Panc1 (cell line): ENCODE measurements at regions not wholly inside any gene's neighbourhood (a gene's known extent, or its start where the extent isn't known, plus 50 kb on each side); places are given as distances from the start of the nearest gene placed in this dataset.

ENCODE experiments used
- ATAC-seq: fragments of 200-7000 bp; cut with Tn5 transposase; 2 replicates; pipeline ENCODE4 v1.9.1; 2020; ENCODE audit warnings: mild to moderate bottlenecking, moderate library complexity
- BruUV-seq: library from RNA; stranded (reverse); fragments of 400-500 nt; replicated peaks from 2 replicates; lab custom pipeline; 2021; lab: Mats Ljungman, UMichigan
- CTCF ChIA-PET: fragments of 300-600 bp; sonication (Branson Sonifier 250); formaldehyde crosslinking; loops from one replicate; lab custom pipeline; 2022; ENCODE audit warnings: antibody characterized with exemption; lab: Charles Lee
- POLR2A ChIA-PET: fragments of 300-600 bp; sonication (Branson Sonifier 250); formaldehyde crosslinking; loops from one replicate; lab custom pipeline; 2022; ENCODE audit warnings: antibody characterized with exemption; lab: Charles Lee
- DNase-seq: peaks from one replicate; pipeline ENCODE4 v3.0.0-alpha.2; 2010; ENCODE audit warnings: low read depth, low spot score
- H3K27ac ChIP-seq: 2 replicates; pipeline ENCODE4 v1.5.1; 2011; ENCODE audit warnings: mild to moderate bottlenecking, low read length, inconsistent platforms
- H3K27me3 ChIP-seq: fragments of 200-500 bp; sonication (Bioruptor generic); 2 replicates; pipeline ENCODE4 v1.6.0; 2014; ENCODE audit warnings: low read length, inconsistent platforms; ENCODE audit not compliant: control insufficient read depth, insufficient read depth
- H3K36me3 ChIP-seq: fragments of 200-500 bp; sonication (Bioruptor generic); 2 replicates; pipeline ENCODE4 v1.5.1; 2014; ENCODE audit warnings: inconsistent platforms, mild to moderate bottlenecking, low read length, moderate library complexity; ENCODE audit not compliant: control insufficient read depth, insufficient read depth
- H3K4me1 ChIP-seq: 2 replicates; pipeline ENCODE4 v1.5.1; 2011; ENCODE audit warnings: inconsistent platforms, mild to moderate bottlenecking, low read length, moderate library complexity; ENCODE audit not compliant: control insufficient read depth, insufficient read depth
- H3K4me3 ChIP-seq, 2 experiments: 2 replicates each; pipeline ENCODE4 v1.5.1; 2011 to 2012; ENCODE audit warnings: low read depth in 2 of 2, low read length in 2 of 2, mild to moderate bottlenecking in 2 of 2, inconsistent platforms in 1 of 2, moderate library complexity in 1 of 2
- H3K9me3 ChIP-seq: fragments of 200-500 bp; sonication (Bioruptor generic); 2 replicates; pipeline ENCODE4 v1.5.1; 2014; ENCODE audit warnings: low read depth, mild to moderate bottlenecking, inconsistent platforms, low read length, moderate library complexity; ENCODE audit not compliant: control insufficient read depth, insufficient read depth
- POLR2AphosphoS5 ChIP-seq: IDR thresholded peaks from 2 replicates; pipeline ENCODE4 v1.6.1; 2012; ENCODE audit warnings: mild to moderate bottlenecking, low read depth, low read length, moderate library complexity
- SIN3A ChIP-seq: IDR thresholded peaks from 2 replicates; pipeline ENCODE4 v1.6.1; 2012; ENCODE audit warnings: low read depth, mild to moderate bottlenecking, low read length, moderate library complexity, borderline replicate concordance; ENCODE audit not compliant: insufficient read depth
- TCF7L2 ChIP-seq: IDR thresholded peaks from 2 replicates; pipeline ENCODE4 v1.6.1; 2011; ENCODE audit warnings: mild to moderate bottlenecking, low read depth, low read length, inconsistent platforms
- in situ Hi-C: cut with HindIII; loops from 2 replicates; pipeline ENCODE4 v1.10.0; 2016; ENCODE audit warnings: low sequenced_read_pairs, low pct_unique_long_range_greater_than_20kb
- intact Hi-C: fragments of 100-400 bp; cut with micrococcal nuclease; formaldehyde crosslinking; loops from one replicate; pipeline ENCODE4 v1.10.0; 2022; ENCODE audit not compliant: unreplicated experiment
- TF ChIP-seq, protein P1 (sequence below), 2 experiments: IDR thresholded peaks; 2 replicates each; pipeline ENCODE4 v1.6.1; 2011 to 2012; ENCODE audit warnings: low read depth in 2 of 2, control low read depth in 1 of 2, low read length in 1 of 2, mild to moderate bottlenecking in 1 of 2, moderate library complexity in 1 of 2; ENCODE audit not compliant: insufficient read depth in 1 of 2
- TF ChIP-seq, protein P2 (sequence below): fragments of 450-650 bp; IDR thresholded peaks from 2 replicates; pipeline ENCODE4 v1.5.1; 2017; ENCODE audit warnings: mild to moderate bottlenecking

DNA sequence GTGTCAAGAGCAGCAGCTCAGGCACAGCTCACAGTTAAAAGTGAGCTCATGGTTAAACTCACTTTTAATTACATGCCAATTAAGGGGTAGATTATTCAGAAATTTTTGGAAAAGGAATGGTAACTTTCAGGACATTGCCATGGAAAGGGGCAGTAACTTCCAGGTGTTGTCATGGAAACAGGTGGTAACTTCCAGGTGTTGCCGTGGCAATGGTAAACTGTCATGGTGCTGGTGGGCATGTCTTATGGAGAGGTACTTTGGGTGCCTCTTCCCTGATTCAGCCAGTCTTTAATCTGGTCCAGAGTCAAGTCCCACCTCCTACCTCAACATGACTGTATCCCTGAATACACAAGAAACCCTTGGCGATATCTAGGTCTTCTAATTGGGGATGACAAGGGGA is 223.2 kb upstream of the TAS2R1 start:
- CTCF ChIA-PET: no interaction called here
- Histone ChIP-seq H3K36me3 (no peaks in the 10 kb centered on the region), H3K4me1 (no peaks in the 10 kb centered on the region), H3K27ac (no peak overlapping the region), H3K27me3 (no peaks in the 10 kb centered on the region), H3K9me3 (no peaks in the 10 kb centered on the region), H3K4me3 (no peak overlapping the region)
- in situ Hi-C loops: no loop called here
- BruUV-seq: no TSS peak
- intact Hi-C loops: no loop called here
- TF ChIP-seq, protein P1, sequence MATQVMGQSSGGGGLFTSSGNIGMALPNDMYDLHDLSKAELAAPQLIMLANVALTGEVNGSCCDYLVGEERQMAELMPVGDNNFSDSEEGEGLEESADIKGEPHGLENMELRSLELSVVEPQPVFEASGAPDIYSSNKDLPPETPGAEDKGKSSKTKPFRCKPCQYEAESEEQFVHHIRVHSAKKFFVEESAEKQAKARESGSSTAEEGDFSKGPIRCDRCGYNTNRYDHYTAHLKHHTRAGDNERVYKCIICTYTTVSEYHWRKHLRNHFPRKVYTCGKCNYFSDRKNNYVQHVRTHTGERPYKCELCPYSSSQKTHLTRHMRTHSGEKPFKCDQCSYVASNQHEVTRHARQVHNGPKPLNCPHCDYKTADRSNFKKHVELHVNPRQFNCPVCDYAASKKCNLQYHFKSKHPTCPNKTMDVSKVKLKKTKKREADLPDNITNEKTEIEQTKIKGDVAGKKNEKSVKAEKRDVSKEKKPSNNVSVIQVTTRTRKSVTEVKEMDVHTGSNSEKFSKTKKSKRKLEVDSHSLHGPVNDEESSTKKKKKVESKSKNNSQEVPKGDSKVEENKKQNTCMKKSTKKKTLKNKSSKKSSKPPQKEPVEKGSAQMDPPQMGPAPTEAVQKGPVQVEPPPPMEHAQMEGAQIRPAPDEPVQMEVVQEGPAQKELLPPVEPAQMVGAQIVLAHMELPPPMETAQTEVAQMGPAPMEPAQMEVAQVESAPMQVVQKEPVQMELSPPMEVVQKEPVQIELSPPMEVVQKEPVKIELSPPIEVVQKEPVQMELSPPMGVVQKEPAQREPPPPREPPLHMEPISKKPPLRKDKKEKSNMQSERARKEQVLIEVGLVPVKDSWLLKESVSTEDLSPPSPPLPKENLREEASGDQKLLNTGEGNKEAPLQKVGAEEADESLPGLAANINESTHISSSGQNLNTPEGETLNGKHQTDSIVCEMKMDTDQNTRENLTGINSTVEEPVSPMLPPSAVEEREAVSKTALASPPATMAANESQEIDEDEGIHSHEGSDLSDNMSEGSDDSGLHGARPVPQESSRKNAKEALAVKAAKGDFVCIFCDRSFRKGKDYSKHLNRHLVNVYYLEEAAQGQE (IDR thresholded peaks at IDR 0.05; ENCODE audit: insufficient read depth in 1 of 2, low read depth in 2 of 2, low read length in 1 of 2): no peak
- TF ChIP-seq SIN3A: no peak
- no peak for TF ChIP-seq TCF7L2
- no peak for TF ChIP-seq POLR2AphosphoS5
- TF ChIP-seq, protein P2, sequence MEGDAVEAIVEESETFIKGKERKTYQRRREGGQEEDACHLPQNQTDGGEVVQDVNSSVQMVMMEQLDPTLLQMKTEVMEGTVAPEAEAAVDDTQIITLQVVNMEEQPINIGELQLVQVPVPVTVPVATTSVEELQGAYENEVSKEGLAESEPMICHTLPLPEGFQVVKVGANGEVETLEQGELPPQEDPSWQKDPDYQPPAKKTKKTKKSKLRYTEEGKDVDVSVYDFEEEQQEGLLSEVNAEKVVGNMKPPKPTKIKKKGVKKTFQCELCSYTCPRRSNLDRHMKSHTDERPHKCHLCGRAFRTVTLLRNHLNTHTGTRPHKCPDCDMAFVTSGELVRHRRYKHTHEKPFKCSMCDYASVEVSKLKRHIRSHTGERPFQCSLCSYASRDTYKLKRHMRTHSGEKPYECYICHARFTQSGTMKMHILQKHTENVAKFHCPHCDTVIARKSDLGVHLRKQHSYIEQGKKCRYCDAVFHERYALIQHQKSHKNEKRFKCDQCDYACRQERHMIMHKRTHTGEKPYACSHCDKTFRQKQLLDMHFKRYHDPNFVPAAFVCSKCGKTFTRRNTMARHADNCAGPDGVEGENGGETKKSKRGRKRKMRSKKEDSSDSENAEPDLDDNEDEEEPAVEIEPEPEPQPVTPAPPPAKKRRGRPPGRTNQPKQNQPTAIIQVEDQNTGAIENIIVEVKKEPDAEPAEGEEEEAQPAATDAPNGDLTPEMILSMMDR: no peak
- ATAC-seq (no peak), DNase-seq (no peak)
- POLR2A ChIA-PET: no interaction called here

DNA sequence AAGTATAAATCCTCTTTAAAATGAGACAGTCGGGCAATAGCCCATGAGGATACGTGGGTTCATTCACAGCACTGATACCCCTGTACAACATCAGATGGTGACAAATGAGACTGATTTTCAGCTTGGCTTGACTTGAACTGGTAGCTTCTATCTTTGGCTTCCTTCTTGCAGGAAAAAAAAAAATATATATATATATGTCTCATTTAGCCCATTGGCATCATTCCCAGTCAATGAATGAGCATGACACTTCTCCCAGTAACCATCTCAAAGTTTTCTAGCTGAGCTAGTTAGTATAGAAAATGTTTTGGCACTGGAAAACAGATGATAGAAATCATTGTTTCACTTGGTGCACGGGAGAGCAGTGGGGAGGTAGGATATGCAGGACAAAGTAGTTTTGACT is 222.5 kb upstream of the TAS2R1 start:
- ATAC-seq (no peak), DNase-seq (no peak)
- H3K27ac ChIP-seq: no peak overlapping the region
- no peaks in the 10 kb centered on the region for H3K4me1 ChIP-seq
- ChIA-PET CTCF (no interaction called here), POLR2A (no interaction called here)
- H3K9me3 ChIP-seq: no peaks in the 10 kb centered on the region
- intact Hi-C loops (no loop called here), in situ Hi-C loops (no loop called here)
- no TSS peak for BruUV-seq
- no peak overlapping the region for H3K4me3 ChIP-seq
- no peaks in the 10 kb centered on the region for H3K36me3 ChIP-seq
- no peak for TF ChIP-seq SIN3A
- no peak for TF ChIP-seq TCF7L2
- no peak for TF ChIP-seq POLR2AphosphoS5
- TF ChIP-seq, protein P1 (IDR thresholded peaks at IDR 0.05; ENCODE audit: insufficient read depth in 1 of 2, low read depth in 2 of 2, low read length in 1 of 2): no peak
- TF ChIP-seq, protein P2: no peak
- H3K27me3 ChIP-seq: no peaks in the 10 kb centered on the region
